Right ventricle myocardium superior (tissue), 1 donor: ENCODE measurements at regions not wholly inside any gene's neighbourhood (a gene's known extent, or its start where the extent isn't known, plus 50 kb on each side); places are given as distances from the start of the nearest gene placed in this dataset.
"Not testable (repeated sequence)": the region's sequence is repeated elsewhere in the genome, so short reads cannot be mapped to it uniquely, and the experiment has no call there.

Source experiments
- ATAC-seq: fragments of 200-7000 bp; cut with Tn5 transposase; one replicate; pipeline ENCODE4 v1.9.1; 2020; ENCODE audit warnings: mild to moderate bottlenecking; ENCODE audit not compliant: poor library complexity
- DNase-seq: peaks from one replicate; pipeline ENCODE4 v3.0.0-alpha.2; 2020
- intact Hi-C: fragments of 100-400 bp; cut with DNase I; formaldehyde crosslinking; loops from one replicate; pipeline ENCODE4 v1.11.2; 2022
- donor health status: DM: no; HTN: yes; CAD: no; lungs with severe emphysema.

- no peak for ATAC-seq
- no peak for DNase-seq
- intact Hi-C loops, result no loop called here
These were observed 115.3 kb upstream of the FMN2 start for GRCh38 chr1:239976130-239976968.

- intact Hi-C loops, result no loop called here
- DNase-seq (no peak), ATAC-seq (no peak)
These were observed 114.3 kb upstream of the FMN2 start for GRCh38 chr1:239977416-239977815.

DNA sequence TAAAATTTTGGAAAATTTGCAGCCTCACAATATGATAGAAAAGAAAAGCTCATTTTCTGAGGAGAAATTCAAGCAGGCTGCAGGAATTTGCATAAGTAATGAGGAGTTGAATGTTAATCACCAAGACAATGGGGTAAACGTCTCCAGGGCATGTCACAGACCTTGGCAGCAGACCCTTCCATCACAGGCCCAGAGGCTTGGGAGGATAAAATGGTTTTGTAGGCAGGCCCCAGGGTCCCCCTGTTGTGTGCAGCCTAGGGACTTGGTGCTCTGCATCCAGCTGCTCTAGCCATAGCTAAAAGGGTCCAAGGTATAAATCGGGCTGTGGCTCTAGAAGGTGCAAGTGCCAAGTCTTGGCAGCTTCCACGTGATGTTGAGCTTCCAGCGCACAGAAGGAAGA, 112.2 kb upstream of the FMN2 start:
- no peak for DNase-seq
- intact Hi-C loops, result no loop called here
- ATAC-seq, result no peak

GRCh38 chr1:239982762-239983161, 108.9 kb upstream of the FMN2 start:
- intact Hi-C loops, result no loop called here
- ATAC-seq, result no peak
- no peak for DNase-seq

GRCh38 chr1:239985044-239985443, 106.6 kb upstream of the FMN2 start:
- DNase-seq (no peak), ATAC-seq (no peak)
- intact Hi-C loops, result loop anchor here (5.0 kb wide), 1 partner anchor 33 kb away; no protein-coding TSS in a partner anchor

DNA sequence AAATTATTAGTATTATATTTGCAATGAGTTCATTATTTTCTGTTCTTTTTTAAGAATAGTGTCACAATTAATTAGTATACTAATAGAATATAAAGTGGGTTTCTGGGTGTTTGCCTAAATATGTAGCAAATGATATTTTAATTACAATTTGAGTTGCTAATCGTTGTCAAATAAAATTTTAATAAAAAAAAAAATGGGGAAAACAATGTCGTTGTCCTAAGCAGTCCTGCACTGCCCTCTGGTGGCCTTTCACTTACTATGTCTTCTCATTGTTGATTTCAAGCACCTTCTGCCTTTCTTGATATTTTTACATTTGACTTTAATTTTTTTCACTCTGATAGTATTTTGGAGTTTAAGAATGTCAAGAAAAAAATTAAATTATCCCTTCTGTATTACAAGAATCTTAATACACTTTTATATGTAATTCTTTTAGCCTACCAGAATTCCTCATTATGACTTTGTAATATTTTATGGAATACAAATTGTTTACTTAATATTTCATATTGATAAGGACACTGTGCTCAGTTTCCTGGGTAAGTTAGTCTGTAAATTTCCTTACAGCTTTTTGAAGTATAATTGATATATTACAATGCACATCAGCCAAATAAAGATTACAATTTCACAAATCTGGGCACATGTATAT, 104.5 kb upstream of the FMN2 start:
- ATAC-seq (no peak), DNase-seq (no peak)
- intact Hi-C loops, result loop anchor here (5.0 kb wide), 1 partner anchor 35 kb away; no protein-coding TSS in a partner anchor

- intact Hi-C loops, result loop anchor here (5.0 kb wide), 1 partner anchor 38 kb away; no protein-coding TSS in a partner anchor
- ATAC-seq (no peak), DNase-seq (no peak)
These were observed 101.7 kb upstream of the FMN2 start for GRCh38 chr1:239989990-239990389.

GRCh38 chr1:239992566-239992965, 99.1 kb upstream of the FMN2 start:
- ATAC-seq, DNase-seq, intact Hi-C loops: not testable (repeated sequence)

DNA sequence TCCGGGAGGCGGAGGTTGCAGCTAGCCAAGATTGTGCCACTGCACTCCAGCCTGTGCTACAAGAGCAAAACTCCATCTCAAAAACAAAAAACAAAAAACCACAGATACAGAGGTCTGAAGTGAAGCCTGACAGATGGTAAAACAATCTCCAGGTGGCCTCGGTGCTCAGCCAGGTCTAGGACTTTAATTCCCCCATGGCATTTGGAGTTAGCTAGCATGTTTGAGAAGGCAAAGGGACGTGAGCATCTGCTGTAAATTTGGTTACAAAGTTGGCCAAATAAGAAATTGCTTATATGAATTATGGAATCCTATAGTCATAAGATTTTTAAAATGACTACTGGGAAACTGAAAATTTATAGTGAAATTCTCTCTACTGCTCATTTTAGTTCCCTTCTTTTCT, 98.3 kb upstream of the FMN2 start:
- DNase-seq (no peak), ATAC-seq (no peak)
- intact Hi-C loops, result no loop called here

GRCh38 chr1:239995281-239995680, 96.4 kb upstream of the FMN2 start:
- intact Hi-C loops, result no loop called here
- no peak for ATAC-seq
- no peak for DNase-seq

DNA sequence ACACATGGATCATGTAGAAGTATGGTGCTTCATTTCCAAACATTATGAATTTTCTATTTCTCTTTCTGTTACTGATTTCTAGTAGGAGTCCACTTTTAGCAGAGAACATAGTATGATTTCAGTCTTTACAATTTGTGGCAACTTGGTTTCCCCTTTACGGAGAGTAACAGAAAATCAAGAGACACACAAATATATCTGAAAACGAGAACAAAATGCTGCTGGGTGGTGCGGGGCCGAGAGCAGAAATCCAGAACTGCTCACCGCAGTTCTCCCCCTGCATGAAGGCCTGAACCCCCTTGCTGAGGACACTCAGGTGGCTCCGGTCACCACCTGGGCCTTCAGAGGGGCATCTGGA, 94.5 kb upstream of the FMN2 start:
- DNase-seq (no peak), ATAC-seq (no peak)
- intact Hi-C loops, result no loop called here

DNA sequence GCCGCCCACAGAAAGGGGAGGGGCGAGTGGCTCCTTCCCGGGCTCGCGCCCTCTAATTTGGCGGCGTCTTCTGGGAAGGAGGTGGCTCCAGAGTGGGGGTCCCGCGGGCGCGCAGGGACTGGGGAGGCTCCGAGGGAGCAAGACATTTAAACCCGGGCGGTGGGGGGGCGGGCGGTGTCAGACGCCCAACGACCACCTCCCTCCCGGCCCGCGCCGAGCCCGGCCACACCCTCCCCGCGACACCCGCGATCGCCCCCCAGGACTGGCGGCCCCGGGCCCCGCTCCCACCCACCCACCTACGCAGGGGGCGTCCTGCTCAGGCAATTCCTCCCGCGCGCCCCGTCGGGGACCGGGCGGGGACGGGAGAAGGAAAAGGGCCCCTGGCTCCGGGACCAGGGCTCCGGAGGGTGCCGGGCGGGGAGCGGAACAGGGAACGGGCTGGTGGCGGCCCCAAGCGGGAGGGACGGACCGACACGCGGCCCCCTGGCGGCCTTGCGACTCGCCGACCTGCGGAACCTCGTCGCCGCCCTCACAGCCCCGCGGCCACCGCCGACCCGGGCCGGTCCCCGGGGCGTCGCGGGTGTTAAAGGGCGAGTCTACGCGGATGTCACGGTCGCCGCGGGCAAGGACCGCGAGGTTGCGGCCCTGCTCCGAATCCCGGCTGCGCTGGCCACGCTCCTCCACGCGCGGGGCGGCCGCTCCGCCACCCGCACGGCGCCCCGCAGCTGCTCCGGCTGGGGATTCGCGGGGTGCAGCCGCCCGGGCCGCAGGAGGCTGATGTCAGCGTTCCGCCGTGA, 94.0 kb upstream of the FMN2 start:
- ATAC-seq, result no peak
- intact Hi-C loops, result no loop called here

DNA sequence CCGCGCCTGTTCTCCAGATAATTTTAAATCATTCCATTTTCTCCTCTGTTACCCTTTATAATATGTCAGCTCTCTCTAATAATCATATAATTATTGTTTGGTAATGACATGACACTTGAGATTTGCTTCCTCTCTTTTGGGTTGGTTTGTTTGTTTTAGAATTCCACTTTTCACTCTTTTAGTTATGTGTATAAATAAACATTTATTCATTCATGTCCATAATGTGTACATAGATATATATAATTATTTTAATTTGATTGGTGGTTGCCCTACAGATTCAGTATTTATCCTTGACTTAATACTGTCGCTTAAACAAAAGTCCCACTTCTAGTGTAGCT, 93.4 kb upstream of the FMN2 start:
- no peak for DNase-seq
- intact Hi-C loops, result no loop called here
- ATAC-seq, result no peak

More for the DNA sequence above, 94.0 kb upstream of the FMN2 start:
- no peak for DNase-seq

DNA sequence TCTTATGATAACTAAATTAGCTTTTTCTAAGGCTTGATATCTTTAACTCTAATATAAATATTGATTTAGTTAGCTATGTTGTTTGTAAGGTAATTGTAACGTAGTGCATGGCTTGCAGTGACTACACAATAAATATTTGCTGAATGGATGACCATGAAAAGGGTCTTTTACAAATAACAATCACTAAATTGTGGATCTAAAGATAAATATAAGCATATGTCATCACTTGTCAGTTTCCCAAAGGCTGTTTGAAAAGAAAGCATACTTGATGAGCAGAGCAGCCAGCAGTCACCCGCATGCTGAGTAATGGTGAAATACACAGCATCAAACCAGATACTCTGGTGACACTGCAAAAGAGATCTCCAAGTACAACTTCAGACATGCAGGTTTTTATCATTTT, 92.5 kb upstream of the FMN2 start:
- ATAC-seq (no peak), DNase-seq (no peak)
- intact Hi-C loops, result no loop called here

- DNase-seq (no peak), ATAC-seq (no peak)
- intact Hi-C loops, result no loop called here
These were observed 91.0 kb upstream of the FMN2 start for GRCh38 chr1:240000634-240001033.

GRCh38 chr1:240001177-240001740, 90.4 kb upstream of the FMN2 start:
- no peak for DNase-seq
- intact Hi-C loops, result no loop called here

GRCh38 chr1:240004086-240004749, 87.5 kb upstream of the FMN2 start:
- DNase-seq (no peak), ATAC-seq (no peak)
- intact Hi-C loops, result no loop called here

More at GRCh38 chr1:240001177-240001740, 90.4 kb upstream of the FMN2 start:
- ATAC-seq, result no peak

DNA sequence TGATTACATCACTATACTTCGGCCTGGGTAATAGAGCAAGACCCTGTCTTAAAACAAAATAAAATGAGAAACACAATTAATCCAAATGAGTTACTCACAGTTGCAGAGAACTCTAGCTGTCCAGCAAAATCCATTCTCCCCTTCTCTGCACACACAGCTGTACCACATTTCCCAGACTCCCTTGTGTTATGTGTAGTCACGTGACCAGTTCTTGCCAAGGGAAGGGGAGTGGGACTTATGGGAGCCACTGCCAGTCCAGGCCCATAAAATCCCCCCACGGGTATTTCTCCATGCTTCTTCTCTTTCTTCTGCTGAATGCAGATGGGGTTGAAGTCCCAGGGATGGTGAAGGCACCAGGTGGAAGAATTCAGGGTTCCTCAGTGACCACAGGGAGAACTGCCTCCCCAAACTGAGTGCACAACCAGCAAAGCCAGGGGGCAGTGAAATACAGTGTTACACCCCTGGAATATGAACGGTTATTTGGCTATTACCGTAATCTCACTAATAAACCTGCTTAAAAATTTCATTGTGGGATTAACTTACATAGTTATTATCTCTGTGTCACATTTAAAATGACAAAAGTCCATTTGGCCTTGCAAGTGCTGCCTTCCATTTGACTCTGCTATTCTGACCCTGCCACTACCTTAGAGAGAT, 85.6 kb upstream of the FMN2 start:
- intact Hi-C loops, result no loop called here
- no peak for ATAC-seq
- no peak for DNase-seq
